ENCODE measurements at regions not wholly inside any gene's neighbourhood (a gene's known extent, or its start where the extent isn't known, plus 50 kb on each side); places are given as distances from the start of the nearest gene placed in this dataset.

DNA sequence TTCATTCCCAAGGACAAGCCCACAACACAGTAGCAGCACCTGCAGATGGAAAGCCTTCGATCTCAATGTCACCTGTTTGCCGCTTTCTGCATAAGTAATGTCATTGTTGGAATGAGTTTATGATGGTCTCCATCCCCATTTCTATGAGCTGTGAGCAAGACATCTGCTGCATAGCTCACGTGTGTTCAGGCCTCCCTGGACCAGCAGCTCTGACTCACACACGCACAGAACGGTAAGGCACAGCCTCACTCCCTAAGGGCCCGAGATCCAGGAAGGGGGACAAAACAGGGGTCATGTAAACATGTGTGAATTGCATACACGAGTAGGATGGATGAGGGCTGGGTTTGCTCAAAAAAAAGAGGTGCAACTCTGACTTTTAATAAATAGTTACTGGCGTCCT is 223.1 kb downstream of the SOX9 start:
- TF ChIP-seq, protein P1, sequence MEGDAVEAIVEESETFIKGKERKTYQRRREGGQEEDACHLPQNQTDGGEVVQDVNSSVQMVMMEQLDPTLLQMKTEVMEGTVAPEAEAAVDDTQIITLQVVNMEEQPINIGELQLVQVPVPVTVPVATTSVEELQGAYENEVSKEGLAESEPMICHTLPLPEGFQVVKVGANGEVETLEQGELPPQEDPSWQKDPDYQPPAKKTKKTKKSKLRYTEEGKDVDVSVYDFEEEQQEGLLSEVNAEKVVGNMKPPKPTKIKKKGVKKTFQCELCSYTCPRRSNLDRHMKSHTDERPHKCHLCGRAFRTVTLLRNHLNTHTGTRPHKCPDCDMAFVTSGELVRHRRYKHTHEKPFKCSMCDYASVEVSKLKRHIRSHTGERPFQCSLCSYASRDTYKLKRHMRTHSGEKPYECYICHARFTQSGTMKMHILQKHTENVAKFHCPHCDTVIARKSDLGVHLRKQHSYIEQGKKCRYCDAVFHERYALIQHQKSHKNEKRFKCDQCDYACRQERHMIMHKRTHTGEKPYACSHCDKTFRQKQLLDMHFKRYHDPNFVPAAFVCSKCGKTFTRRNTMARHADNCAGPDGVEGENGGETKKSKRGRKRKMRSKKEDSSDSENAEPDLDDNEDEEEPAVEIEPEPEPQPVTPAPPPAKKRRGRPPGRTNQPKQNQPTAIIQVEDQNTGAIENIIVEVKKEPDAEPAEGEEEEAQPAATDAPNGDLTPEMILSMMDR (IDR thresholded peaks at IDR 0.05): no peak
- TF ChIP-seq POLR2A (IDR thresholded peaks at IDR 0.05): no peak

Measured in Peyer's patch (tissue), 4 donors.